Esophagus squamous epithelium (tissue), 4 donors: ENCODE measurements at regions not wholly inside any gene's neighbourhood (a gene's known extent, or its start where the extent isn't known, plus 50 kb on each side); places are given as distances from the start of the nearest gene placed in this dataset.

Experiments used
- POLR2A ChIP-seq, 4 donors: fragments of 450-650 bp; IDR thresholded peaks; one replicate each; pipeline ENCODE4 v1.6.1; 2017; ENCODE audit warnings: antibody characterized with exemption in 4 of 4, mild to moderate bottlenecking in 4 of 4, moderate library complexity in 3 of 4
- TF ChIP-seq, protein P1 (sequence below), 6 experiments: fragments of 450-650 bp in 4 of 6; fragments of 200-600 bp in 2 of 6; sonication (generic) in 2 of 6; IDR thresholded peaks; one replicate each; pipeline ENCODE4 v1.5.1; 2016 to 2019; ENCODE audit warnings: antibody characterized with exemption in 6 of 6, mild to moderate bottlenecking in 4 of 6, moderate library complexity in 4 of 6

DNA sequence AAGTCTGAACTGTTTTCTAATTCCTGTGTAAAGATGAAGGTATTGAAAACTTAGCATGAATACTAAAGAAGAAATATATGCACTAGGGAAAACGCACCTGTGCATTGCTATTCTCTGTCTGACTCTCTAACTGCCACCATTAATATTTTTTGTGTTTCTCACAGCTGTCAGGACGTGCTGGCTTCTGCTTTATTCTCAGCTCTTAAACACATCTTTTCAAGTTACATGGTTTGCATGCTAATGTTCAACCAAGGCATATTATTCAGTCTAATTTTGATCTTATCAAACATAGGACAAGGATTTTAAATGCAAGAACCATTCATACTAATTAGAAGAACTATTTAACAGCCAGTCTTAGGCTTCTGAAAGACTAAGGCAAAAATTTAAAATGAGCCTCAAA lies 187.4 kb downstream of the KLHL28 start:
- TF ChIP-seq, protein P1, sequence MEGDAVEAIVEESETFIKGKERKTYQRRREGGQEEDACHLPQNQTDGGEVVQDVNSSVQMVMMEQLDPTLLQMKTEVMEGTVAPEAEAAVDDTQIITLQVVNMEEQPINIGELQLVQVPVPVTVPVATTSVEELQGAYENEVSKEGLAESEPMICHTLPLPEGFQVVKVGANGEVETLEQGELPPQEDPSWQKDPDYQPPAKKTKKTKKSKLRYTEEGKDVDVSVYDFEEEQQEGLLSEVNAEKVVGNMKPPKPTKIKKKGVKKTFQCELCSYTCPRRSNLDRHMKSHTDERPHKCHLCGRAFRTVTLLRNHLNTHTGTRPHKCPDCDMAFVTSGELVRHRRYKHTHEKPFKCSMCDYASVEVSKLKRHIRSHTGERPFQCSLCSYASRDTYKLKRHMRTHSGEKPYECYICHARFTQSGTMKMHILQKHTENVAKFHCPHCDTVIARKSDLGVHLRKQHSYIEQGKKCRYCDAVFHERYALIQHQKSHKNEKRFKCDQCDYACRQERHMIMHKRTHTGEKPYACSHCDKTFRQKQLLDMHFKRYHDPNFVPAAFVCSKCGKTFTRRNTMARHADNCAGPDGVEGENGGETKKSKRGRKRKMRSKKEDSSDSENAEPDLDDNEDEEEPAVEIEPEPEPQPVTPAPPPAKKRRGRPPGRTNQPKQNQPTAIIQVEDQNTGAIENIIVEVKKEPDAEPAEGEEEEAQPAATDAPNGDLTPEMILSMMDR (IDR thresholded peaks at IDR 0.05), result no peak
- TF ChIP-seq POLR2A (IDR thresholded peaks at IDR 0.05), result no peak
